Progenitor cell of endocrine pancreas (in vitro differentiated cells): ENCODE measurements at regions not wholly inside any gene's neighbourhood (a gene's known extent, or its start where the extent isn't known, plus 50 kb on each side); places are given as distances from the start of the nearest gene placed in this dataset.
"Not testable (repeated sequence)": the region's sequence is repeated elsewhere in the genome, so short reads cannot be mapped to it uniquely, and the experiment has no call there.

ENCODE experiments used
- DNase-seq: peaks from one replicate; pipeline ENCODE4 v3.0.0; 2021; ENCODE audit warnings: low spot score; ENCODE audit not compliant: unreplicated experiment
- H3K27ac Mint-ChIP-seq: 2 replicates; pipeline ENCODE4 v1.8.0; 2021; ENCODE audit warnings: mild to moderate bottlenecking, moderate library complexity, mixed read lengths
- H3K27me3 Mint-ChIP-seq: 2 replicates; pipeline ENCODE4 v1.8.0; 2021; ENCODE audit warnings: mixed read lengths
- H3K36me3 Mint-ChIP-seq: 2 replicates; pipeline ENCODE4 v1.8.0; 2022; ENCODE audit warnings: mixed read lengths; ENCODE audit not compliant: insufficient read depth
- H3K4me1 Mint-ChIP-seq: 2 replicates; pipeline ENCODE4 v1.8.0; 2021; ENCODE audit warnings: low read depth, mixed read lengths
- H3K4me3 Mint-ChIP-seq: 2 replicates; pipeline ENCODE4 v1.8.0; 2021; ENCODE audit warnings: low read depth, mild to moderate bottlenecking, moderate library complexity, mixed read lengths
- H3K9me3 Mint-ChIP-seq: 2 replicates; pipeline ENCODE4 v1.8.0; 2021; ENCODE audit warnings: low read depth, mixed read lengths
- TF ChIP-seq, protein P1 (sequence below): fragments of 200-600 bp; sonication (generic); IDR thresholded peaks from one replicate; pipeline ENCODE4 v1.5.0; 2021; ENCODE audit warnings: antibody characterized with exemption, mild to moderate bottlenecking; ENCODE audit not compliant: unreplicated experiment

DNA sequence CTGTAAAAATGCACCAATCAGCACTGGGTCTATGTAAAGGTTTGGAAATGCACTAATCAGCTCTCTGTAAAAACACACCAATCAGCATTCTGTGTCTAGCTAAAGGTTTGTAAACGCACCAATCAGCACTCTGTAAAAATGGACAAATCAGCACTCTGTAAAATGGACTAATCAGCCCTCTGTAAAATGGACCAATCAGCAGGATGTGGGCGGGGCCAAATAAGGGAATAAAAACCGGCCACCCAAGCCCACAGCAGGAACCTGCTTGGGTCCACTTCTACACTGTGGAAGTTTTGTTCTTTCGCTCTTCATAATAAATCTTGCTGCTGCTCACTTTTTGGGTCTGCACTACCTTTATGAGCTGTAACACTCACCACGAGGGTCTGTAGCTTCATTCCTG lies 101.0 kb downstream of the SMC2 start:
- H3K27me3 Mint-ChIP-seq, H3K36me3 Mint-ChIP-seq, H3K27ac Mint-ChIP-seq, DNase-seq, H3K4me3 Mint-ChIP-seq, H3K4me1 Mint-ChIP-seq, H3K9me3 Mint-ChIP-seq: not testable (repeated sequence)

DNA sequence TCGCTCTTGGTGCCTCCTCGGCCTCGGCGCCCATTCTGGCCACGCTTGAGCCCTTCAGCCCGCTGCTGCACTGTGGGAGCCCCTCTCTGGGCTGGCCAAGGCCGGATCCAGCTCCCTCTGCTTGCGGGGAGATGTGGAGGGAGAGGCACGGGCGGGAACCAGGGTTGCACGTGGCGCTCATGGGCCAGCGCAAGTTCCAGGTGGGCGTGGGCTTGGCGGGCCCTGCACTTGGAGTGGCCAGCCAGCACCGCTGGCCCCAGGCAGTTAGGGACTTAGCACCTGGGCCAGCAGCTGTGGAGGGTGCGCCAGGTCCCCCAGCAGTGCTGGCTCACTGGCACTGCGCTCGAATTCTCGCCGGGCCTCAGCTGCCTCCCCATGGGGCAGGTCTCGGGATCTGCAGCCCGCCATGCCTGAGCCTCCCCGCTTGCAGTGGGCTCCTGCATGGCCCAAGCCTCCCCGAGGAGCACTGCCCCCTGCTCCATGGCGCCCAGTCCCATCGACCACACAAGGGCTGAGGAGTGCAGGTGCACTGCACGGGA lies 106.4 kb downstream of the SMC2 start:
- no peaks in the 10 kb centered on the region for H3K27me3 Mint-ChIP-seq
- H3K4me1 Mint-ChIP-seq, result peaks cover 2% of the 10 kb centered on the region
- no peaks in the 10 kb centered on the region for H3K36me3 Mint-ChIP-seq
- peaks cover 3% of the 10 kb centered on the region for H3K9me3 Mint-ChIP-seq
- no peak overlapping the region for H3K27ac Mint-ChIP-seq
- TF ChIP-seq, protein P1, sequence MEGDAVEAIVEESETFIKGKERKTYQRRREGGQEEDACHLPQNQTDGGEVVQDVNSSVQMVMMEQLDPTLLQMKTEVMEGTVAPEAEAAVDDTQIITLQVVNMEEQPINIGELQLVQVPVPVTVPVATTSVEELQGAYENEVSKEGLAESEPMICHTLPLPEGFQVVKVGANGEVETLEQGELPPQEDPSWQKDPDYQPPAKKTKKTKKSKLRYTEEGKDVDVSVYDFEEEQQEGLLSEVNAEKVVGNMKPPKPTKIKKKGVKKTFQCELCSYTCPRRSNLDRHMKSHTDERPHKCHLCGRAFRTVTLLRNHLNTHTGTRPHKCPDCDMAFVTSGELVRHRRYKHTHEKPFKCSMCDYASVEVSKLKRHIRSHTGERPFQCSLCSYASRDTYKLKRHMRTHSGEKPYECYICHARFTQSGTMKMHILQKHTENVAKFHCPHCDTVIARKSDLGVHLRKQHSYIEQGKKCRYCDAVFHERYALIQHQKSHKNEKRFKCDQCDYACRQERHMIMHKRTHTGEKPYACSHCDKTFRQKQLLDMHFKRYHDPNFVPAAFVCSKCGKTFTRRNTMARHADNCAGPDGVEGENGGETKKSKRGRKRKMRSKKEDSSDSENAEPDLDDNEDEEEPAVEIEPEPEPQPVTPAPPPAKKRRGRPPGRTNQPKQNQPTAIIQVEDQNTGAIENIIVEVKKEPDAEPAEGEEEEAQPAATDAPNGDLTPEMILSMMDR, result no peak
- no peak for DNase-seq
- H3K4me3 Mint-ChIP-seq, result no peak overlapping the region

DNA sequence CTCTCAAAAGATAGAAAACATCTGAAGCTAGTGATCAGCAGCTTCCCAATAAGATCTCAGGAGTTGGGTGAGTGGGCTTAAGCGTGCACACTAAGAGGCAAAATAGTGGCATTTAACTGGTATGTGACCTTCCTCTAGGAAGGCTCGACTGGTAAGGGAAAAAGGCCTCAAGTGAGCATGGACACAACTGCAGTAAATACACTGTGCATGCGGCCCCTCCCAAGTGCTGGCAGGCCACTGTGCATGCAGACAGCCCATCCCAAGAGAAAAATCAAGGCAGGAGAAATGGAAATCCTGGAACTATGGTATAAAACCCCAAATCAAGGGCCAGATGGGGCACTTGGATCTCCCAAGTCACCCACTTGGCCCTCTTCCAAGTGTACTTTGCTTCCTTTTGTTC lies 112.7 kb downstream of the SMC2 start:
- Mint-ChIP-seq H3K36me3 (no peaks in the 10 kb centered on the region), H3K4me1 (peaks cover 4% of the 10 kb centered on the region), H3K4me3 (no peak overlapping the region), H3K27ac (no peak overlapping the region), H3K27me3 (no peaks in the 10 kb centered on the region), H3K9me3 (no peaks in the 10 kb centered on the region)
- TF ChIP-seq, protein P1, result no peak
- no peak for DNase-seq

DNA sequence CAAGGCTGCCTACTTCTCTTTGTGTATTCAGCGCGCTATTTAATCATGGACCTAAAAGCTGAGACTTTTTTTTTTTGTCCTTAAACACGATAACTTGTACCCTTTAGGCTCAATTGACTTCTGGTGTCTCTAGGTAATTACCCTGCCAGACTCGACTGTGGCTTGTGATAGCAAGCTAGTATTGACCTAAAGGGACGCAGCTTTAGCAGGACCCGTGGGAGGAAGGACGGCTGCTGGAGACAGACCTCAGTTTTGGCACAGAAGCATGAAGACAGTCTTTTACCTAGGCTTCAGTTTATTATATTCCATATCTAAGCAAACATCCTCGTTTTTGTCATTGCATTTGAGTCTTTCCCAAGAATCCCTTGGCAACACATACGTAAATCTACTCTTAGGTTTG lies 115.3 kb downstream of the SMC2 start:
- no peak for DNase-seq
- H3K36me3 Mint-ChIP-seq, result no peaks in the 10 kb centered on the region
- peaks cover 5% of the 10 kb centered on the region for H3K9me3 Mint-ChIP-seq
- H3K27me3 Mint-ChIP-seq, result no peaks in the 10 kb centered on the region
- no peak overlapping the region for H3K27ac Mint-ChIP-seq
- TF ChIP-seq, protein P1, result no peak
- peaks cover 2% of the 10 kb centered on the region for H3K4me1 Mint-ChIP-seq
- H3K4me3 Mint-ChIP-seq, result no peak overlapping the region

DNA sequence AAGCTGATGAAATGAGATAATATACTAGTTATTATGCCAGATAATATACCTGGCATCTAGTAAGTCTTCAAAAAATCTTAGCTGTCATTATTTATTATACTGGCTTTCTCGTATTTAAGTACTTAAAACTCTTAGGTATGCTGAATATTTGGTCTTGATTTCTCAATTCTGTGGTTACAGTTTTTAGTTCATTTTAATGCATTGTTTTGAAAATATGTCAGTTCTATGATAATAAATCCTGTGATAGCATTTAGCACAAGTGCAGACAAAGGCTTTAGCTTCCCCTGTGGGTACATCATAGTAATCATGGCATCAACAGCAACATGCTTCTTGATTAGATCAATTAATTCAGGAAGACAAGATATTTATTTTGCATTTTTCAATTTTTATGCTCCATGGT lies 133.0 kb downstream of the SMC2 start:
- Mint-ChIP-seq H3K36me3 (no peaks in the 10 kb centered on the region), H3K4me3 (no peak overlapping the region), H3K27me3 (no peaks in the 10 kb centered on the region), H3K27ac (no peak overlapping the region), H3K4me1 (no peaks in the 10 kb centered on the region), H3K9me3 (no peaks in the 10 kb centered on the region)
- TF ChIP-seq, protein P1, result no peak
- no peak for DNase-seq

DNA sequence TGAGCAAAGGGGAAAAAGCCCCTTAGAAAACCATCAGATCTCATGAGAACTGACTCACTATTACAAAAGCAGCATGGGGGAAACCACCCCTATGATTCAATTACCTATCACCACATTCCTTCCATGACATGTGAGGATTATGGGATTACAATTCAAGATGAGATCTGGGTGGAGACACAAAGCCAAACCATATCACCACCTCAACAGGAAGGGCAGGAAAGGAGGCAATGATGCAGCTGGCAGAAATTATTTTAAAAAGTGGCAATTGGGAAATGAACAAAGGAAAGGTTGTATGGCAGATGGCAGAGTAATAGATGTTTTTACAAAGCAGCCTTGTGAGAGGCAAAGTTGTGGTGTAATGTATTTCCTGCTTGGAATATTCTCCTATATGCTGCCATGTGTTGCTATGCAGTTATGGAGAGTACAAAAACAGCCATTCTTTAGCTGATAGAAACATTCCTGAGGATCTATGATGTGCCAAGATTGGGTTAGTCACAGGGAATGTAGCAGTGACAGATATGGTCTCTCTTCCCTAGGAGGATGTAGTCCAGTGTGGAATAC lies 138.8 kb downstream of the SMC2 start:
- H3K36me3 Mint-ChIP-seq, result no peaks in the 10 kb centered on the region
- DNase-seq, result no peak
- no peaks in the 10 kb centered on the region for H3K4me1 Mint-ChIP-seq
- no peak overlapping the region for H3K27ac Mint-ChIP-seq
- no peaks in the 10 kb centered on the region for H3K27me3 Mint-ChIP-seq
- TF ChIP-seq, protein P1, result no peak
- H3K4me3 Mint-ChIP-seq, result no peak overlapping the region
- H3K9me3 Mint-ChIP-seq, result no peaks in the 10 kb centered on the region
